ENCODE measurements at regions not wholly inside any gene's neighbourhood (a gene's known extent, or its start where the extent isn't known, plus 50 kb on each side); places are given as distances from the start of the nearest gene placed in this dataset.

- TF ChIP-seq CTCF (IDR thresholded peaks at IDR 0.05), result no peak
- TF ChIP-seq POLR2A (IDR thresholded peaks at IDR 0.05), result no peak
Observed at GRCh38 chr7:13240349-13240748, 552.9 kb downstream of the ARL4A start.
